HepG2 (cell line): ENCODE measurements at regions not wholly inside any gene's neighbourhood (a gene's known extent, or its start where the extent isn't known, plus 50 kb on each side); places are given as distances from the start of the nearest gene placed in this dataset.

Experiments used
- POLR2A ChIP-seq, 2 experiments: IDR thresholded peaks; 2 replicates each; pipeline ENCODE4 v1.6.1; 2011; ENCODE audit warnings: low read depth in 2 of 2, low read length in 2 of 2, mild to moderate bottlenecking in 1 of 2, moderate library complexity in 1 of 2; ENCODE audit not compliant: insufficient read depth in 1 of 2
- ZNF224 ChIP-seq: sonication (generic); formaldehyde crosslinking; IDR thresholded peaks from 2 replicates; pipeline ENCODE4 v1.5.0; 2020; ENCODE audit warnings: mild to moderate bottlenecking, missing genetic modification reagents
- TF ChIP-seq, protein P1 (sequence below): sonication (generic); formaldehyde crosslinking; IDR thresholded peaks from 2 replicates; pipeline ENCODE4 v1.4.0; 2020; ENCODE audit warnings: low read depth, missing genetic modification reagents
- TF ChIP-seq, protein P2 (sequence below): sonication (generic); formaldehyde crosslinking; IDR thresholded peaks from 2 replicates; pipeline ENCODE4 v1.5.0; 2020; ENCODE audit warnings: mild to moderate bottlenecking, missing genetic modification reagents, moderate library complexity

DNA sequence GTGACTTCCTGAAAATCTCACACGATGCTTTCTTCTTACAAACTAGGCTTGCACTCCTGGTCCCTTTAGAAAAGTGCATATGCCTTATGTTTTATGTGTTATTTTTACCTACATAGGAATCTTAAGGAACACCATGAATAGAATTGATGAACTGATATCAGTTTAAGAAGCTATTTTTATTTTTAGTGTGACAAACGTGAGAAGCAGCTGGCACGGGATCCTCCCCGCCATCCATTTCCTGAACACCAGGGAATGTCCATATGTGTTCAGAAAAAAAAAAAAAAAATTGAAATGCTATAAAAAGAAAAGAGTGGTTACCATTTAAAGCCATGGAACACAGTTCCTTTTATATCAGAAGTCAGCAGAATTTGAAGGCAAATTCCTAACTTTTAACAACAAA, 1096.1 kb upstream of the PRKX start:
- TF ChIP-seq, protein P1, sequence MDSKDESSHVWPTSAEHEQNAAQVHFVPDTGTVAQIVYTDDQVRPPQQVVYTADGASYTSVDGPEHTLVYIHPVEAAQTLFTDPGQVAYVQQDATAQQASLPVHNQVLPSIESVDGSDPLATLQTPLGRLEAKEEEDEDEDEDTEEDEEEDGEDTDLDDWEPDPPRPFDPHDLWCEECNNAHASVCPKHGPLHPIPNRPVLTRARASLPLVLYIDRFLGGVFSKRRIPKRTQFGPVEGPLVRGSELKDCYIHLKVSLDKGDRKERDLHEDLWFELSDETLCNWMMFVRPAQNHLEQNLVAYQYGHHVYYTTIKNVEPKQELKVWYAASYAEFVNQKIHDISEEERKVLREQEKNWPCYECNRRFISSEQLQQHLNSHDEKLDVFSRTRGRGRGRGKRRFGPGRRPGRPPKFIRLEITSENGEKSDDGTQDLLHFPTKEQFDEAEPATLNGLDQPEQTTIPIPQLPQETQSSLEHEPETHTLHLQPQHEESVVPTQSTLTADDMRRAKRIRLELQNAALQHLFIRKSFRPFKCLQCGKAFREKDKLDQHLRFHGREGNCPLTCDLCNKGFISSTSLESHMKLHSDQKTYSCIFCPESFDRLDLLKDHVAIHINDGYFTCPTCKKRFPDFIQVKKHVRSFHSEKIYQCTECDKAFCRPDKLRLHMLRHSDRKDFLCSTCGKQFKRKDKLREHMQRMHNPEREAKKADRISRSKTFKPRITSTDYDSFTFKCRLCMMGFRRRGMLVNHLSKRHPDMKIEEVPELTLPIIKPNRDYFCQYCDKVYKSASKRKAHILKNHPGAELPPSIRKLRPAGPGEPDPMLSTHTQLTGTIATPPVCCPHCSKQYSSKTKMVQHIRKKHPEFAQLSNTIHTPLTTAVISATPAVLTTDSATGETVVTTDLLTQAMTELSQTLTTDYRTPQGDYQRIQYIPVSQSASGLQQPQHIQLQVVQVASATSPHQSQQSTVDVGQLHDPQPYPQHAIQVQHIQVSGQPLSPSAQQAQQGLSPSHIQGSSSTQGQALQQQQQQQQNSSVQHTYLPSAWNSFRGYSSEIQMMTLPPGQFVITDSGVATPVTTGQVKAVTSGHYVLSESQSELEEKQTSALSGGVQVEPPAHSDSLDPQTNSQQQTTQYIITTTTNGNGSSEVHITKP: no peak
- TF ChIP-seq ZNF224 (CRISPR knock-in tag): no peak
- no peak for TF ChIP-seq POLR2A (IDR thresholded peaks at IDR 0.05; ENCODE audit: insufficient read depth in 1 of 2, low read depth in 2 of 2, low read length in 2 of 2)
- TF ChIP-seq, protein P2, sequence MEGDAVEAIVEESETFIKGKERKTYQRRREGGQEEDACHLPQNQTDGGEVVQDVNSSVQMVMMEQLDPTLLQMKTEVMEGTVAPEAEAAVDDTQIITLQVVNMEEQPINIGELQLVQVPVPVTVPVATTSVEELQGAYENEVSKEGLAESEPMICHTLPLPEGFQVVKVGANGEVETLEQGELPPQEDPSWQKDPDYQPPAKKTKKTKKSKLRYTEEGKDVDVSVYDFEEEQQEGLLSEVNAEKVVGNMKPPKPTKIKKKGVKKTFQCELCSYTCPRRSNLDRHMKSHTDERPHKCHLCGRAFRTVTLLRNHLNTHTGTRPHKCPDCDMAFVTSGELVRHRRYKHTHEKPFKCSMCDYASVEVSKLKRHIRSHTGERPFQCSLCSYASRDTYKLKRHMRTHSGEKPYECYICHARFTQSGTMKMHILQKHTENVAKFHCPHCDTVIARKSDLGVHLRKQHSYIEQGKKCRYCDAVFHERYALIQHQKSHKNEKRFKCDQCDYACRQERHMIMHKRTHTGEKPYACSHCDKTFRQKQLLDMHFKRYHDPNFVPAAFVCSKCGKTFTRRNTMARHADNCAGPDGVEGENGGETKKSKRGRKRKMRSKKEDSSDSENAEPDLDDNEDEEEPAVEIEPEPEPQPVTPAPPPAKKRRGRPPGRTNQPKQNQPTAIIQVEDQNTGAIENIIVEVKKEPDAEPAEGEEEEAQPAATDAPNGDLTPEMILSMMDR (CRISPR knock-in tag): no peak
